Left cardiac atrium (tissue), 4 donors: ENCODE measurements at regions not wholly inside any gene's neighbourhood (a gene's known extent, or its start where the extent isn't known, plus 50 kb on each side); places are given as distances from the start of the nearest gene placed in this dataset.
"Not testable (repeated sequence)": the region's sequence is repeated elsewhere in the genome, so short reads cannot be mapped to it uniquely, and the experiment has no call there.

Experiments used
- ATAC-seq, 2 donors: fragments of 200-7000 bp; cut with Tn5 transposase; one replicate each; pipeline ENCODE4 v1.9.1; 2020; ENCODE audit warnings: mild to moderate bottlenecking in 2 of 2, moderate library complexity in 2 of 2
- DNase-seq: peaks from one replicate; pipeline ENCODE4 v3.0.0-alpha.2; 2020
- intact Hi-C, 2 donors: fragments of 100-400 bp; cut with DNase I; formaldehyde crosslinking; loops; one replicate each; pipeline versions ENCODE4 v1.14.1 to v1.15.1; 2022 to 2023
- donor health status: DM: no; HTN: yes; CAD: no.
- donor health status: DM: no; HTN: yes; CAD: no; lungs with severe emphysema.
- donor health status: DM: yes; HTN: yes; CAD: no.
- donor health status: Dilated cardiomyopathy.

- ATAC-seq (no peak), DNase-seq (no peak)
- intact Hi-C loops, result no loop called here
These were observed 919.7 kb upstream of the GYPC start for GRCh38 chr2:125736306-125736705.

GRCh38 chr2:125745514-125745913, 910.4 kb upstream of the GYPC start:
- intact Hi-C loops, result loop anchor here (5.0 to 10.0 kb wide), 2 partner anchors 1029 to 1032 kb away; no protein-coding TSS in a partner anchor
- ATAC-seq, result peak; percentile 50 to 67
- no peak for DNase-seq

- DNase-seq, result no peak
- ATAC-seq, result no peak
- intact Hi-C loops, result loop anchor here (5.0 to 10.0 kb wide), 2 partner anchors 1028 to 1031 kb away; no protein-coding TSS in a partner anchor
These were observed 909.4 kb upstream of the GYPC start for GRCh38 chr2:125746321-125747164.

- intact Hi-C loops, result loop anchor here (5.0 to 10.0 kb wide), 2 partner anchors 1028 to 1030 kb away; no protein-coding TSS in a partner anchor
- ATAC-seq (peak in 1 of 2 donors; percentile 46), DNase-seq (no peak)
These were observed 908.9 kb upstream of the GYPC start for GRCh38 chr2:125747165-125747425.

GRCh38 chr2:125756431-125756830, 899.5 kb upstream of the GYPC start:
- intact Hi-C loops, result no loop called here
- ATAC-seq (no peak), DNase-seq (no peak)

- no peak for ATAC-seq
- DNase-seq, result no peak
- intact Hi-C loops, result no loop called here
These were observed 859.2 kb upstream of the GYPC start for GRCh38 chr2:125796784-125797183.

GRCh38 chr2:125797192-125797591, 858.8 kb upstream of the GYPC start:
- no peak for ATAC-seq
- intact Hi-C loops, result no loop called here

GRCh38 chr2:125822746-125823145, 833.2 kb upstream of the GYPC start:
- DNase-seq (no peak), ATAC-seq (no peak)
- intact Hi-C loops, result no loop called here

More at GRCh38 chr2:125797192-125797591, 858.8 kb upstream of the GYPC start:
- DNase-seq, result no peak

- ATAC-seq, intact Hi-C loops: not testable (repeated sequence)
These were observed 830.2 kb upstream of the GYPC start for GRCh38 chr2:125825781-125826180.

GRCh38 chr2:125837128-125837527, 818.8 kb upstream of the GYPC start:
- ATAC-seq (no peak), DNase-seq (no peak)
- intact Hi-C loops, result no loop called here

More at GRCh38 chr2:125825781-125826180, 830.2 kb upstream of the GYPC start:
- DNase-seq, result not testable (repeated sequence)

- DNase-seq (no peak), ATAC-seq (no peak)
- intact Hi-C loops, result no loop called here
These were observed 818.3 kb upstream of the GYPC start for GRCh38 chr2:125837611-125838010.

GRCh38 chr2:125839945-125840344, 816.0 kb upstream of the GYPC start:
- ATAC-seq (no peak), DNase-seq (no peak)
- intact Hi-C loops, result no loop called here

GRCh38 chr2:125842041-125842440, 813.9 kb upstream of the GYPC start:
- no peak for DNase-seq
- intact Hi-C loops, result no loop called here
- no peak for ATAC-seq

GRCh38 chr2:125850541-125850940, 805.4 kb upstream of the GYPC start:
- intact Hi-C loops, result no loop called here
- DNase-seq, result no peak
- ATAC-seq, result no peak

- ATAC-seq (no peak), DNase-seq (no peak)
- intact Hi-C loops, result no loop called here
These were observed 803.6 kb upstream of the GYPC start for GRCh38 chr2:125852364-125852763.

GRCh38 chr2:125853626-125854025, 802.3 kb upstream of the GYPC start:
- DNase-seq (no peak), ATAC-seq (no peak)
- intact Hi-C loops, result no loop called here

- intact Hi-C loops, result no loop called here
- no peak for ATAC-seq
- DNase-seq, result no peak
These were observed 800.8 kb upstream of the GYPC start for GRCh38 chr2:125855204-125855603.

GRCh38 chr2:125857971-125858794, 797.8 kb upstream of the GYPC start:
- intact Hi-C loops, result no loop called here
- ATAC-seq (no peak), DNase-seq (no peak)

- intact Hi-C loops, result no loop called here
- no peak for ATAC-seq
- DNase-seq, result no peak
These were observed 794.5 kb upstream of the GYPC start for GRCh38 chr2:125861461-125861860.

GRCh38 chr2:125867908-125868307, 788.0 kb upstream of the GYPC start:
- DNase-seq, result no peak
- no peak for ATAC-seq
- intact Hi-C loops, result no loop called here
